Vagina (tissue), 2 donors: ENCODE measurements at regions not wholly inside any gene's neighbourhood (a gene's known extent, or its start where the extent isn't known, plus 50 kb on each side); places are given as distances from the start of the nearest gene placed in this dataset.
"Not testable (repeated sequence)": the region's sequence is repeated elsewhere in the genome, so short reads cannot be mapped to it uniquely, and the experiment has no call there.

Source experiments
- DNase-seq, 2 donors: peaks; one replicate each; pipeline ENCODE4 v3.0.0-alpha.2; 2017; ENCODE audit errors: extremely low spot score in 2 of 2
- H3K27ac ChIP-seq: fragments of 200-600 bp; sonication (generic); one replicate; pipeline ENCODE4 v1.5.1; 2019
- H3K27me3 ChIP-seq: fragments of 200-600 bp; sonication (generic); one replicate; pipeline ENCODE4 v1.5.1; 2019
- H3K36me3 ChIP-seq, 2 donors: fragments of 200-600 bp; sonication (generic); one replicate each; pipeline ENCODE4 v1.5.1; 2017 to 2019
- H3K4me1 ChIP-seq: fragments of 200-600 bp; sonication (generic); one replicate; pipeline ENCODE4 v1.5.1; 2019
- H3K4me3 ChIP-seq, 2 donors: fragments of 200-600 bp; sonication (generic); 1 replicate in 1 of 2; 2 replicates in 1 of 2; pipeline ENCODE4 v1.5.1; 2016 to 2019
- H3K9me3 ChIP-seq: fragments of 200-600 bp; sonication (generic); one replicate; pipeline ENCODE4 v1.5.1; 2019
- intact Hi-C: fragments of 100-400 bp; cut with DNase I; formaldehyde crosslinking; loops from one replicate; pipeline ENCODE4 v1.15.1; 2023

DNA sequence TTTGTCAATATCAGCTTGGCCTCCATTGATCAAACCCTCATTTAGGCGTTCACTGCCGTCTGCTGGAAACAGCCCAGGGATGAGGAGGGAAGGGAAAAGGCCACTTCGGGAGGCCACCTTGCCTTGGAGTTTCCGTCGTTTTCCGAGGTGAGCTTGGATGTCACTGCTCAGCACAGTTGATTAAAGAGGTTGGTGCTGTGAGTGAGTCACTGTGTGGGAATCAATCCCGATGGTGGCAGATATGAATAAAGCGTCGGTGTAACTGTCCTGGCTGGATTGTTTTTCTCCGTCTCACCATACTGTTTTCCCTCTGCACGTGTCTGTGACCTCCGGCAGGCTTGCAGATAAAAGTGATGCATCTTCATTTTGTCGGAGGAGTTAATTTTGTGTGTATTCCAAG is 148.1 kb downstream of the NPIPA7 start:
- H3K27ac ChIP-seq, H3K9me3 ChIP-seq, H3K4me1 ChIP-seq, DNase-seq, H3K4me3 ChIP-seq, H3K36me3 ChIP-seq, H3K27me3 ChIP-seq, intact Hi-C loops: not testable (repeated sequence)

DNA sequence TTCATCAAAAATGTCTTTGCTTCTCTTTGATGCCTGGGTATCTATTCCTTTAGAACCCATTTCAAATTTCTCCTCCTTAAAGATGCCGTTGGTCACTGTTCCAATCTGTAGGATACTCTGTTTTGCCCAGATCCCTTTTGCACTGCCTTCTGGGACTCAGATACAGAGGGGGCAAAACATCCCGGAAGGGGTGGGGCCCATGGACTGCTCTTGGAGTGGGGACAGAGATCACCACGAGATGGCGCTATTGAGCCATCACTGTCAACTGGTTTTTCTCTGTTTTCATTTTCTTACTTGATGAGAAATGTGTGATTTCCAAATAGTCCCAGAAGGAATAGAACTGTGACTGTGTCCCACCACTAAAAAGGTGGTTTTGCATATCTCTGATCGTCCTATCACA is 151.8 kb downstream of the NPIPA7 start:
- intact Hi-C loops, DNase-seq, H3K4me3 ChIP-seq, H3K9me3 ChIP-seq, H3K27ac ChIP-seq, H3K36me3 ChIP-seq, H3K4me1 ChIP-seq, H3K27me3 ChIP-seq: not testable (repeated sequence)

DNA sequence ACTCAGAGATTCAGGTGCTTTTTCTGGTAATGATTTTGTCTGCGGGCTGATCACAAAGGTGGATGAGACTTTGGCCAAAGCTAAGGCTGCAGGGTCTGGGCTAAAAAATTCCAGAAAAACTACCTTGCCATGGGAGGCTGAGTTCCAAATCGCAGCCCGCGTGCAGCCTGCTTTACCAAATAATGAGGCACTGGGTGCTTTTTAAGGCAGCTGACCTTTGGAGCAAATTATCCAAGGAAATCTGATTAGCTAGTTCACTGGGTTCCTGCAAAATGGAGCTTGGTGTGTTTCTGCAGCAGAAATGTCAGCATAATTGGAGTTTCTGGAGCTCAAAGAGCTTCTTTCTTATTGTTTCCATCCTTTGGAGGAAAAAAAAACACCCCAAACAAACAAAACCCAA is 156.6 kb downstream of the NPIPA7 start:
- H3K27ac ChIP-seq, H3K4me3 ChIP-seq, H3K27me3 ChIP-seq, DNase-seq, H3K4me1 ChIP-seq, H3K9me3 ChIP-seq, H3K36me3 ChIP-seq, intact Hi-C loops: not testable (repeated sequence)

DNA sequence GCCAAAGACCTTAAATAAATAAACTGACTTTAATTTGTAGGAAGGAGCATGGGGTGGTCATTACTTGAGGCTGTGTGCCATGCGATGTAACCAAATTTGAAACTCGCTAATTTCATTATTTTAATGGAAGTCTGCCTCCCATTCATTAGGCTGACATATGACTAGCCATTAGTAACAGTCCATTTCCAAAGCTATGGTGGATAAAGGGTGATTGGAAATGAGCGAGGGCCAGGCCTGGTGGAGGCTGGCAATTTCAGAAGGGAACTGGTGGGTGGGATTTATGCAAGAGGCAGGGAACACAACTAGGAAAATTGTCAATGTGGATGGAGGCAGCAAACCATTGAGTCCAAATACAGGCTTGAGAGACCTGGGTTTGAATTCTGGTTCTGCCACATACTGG is 157.2 kb downstream of the NPIPA7 start:
- H3K9me3 ChIP-seq, H3K36me3 ChIP-seq, H3K27me3 ChIP-seq, H3K27ac ChIP-seq, intact Hi-C loops, H3K4me3 ChIP-seq, H3K4me1 ChIP-seq, DNase-seq: not testable (repeated sequence)

- H3K27ac ChIP-seq, H3K9me3 ChIP-seq, H3K36me3 ChIP-seq, H3K4me3 ChIP-seq, intact Hi-C loops, H3K4me1 ChIP-seq, H3K27me3 ChIP-seq, DNase-seq: not testable (repeated sequence)
Observed at GRCh38 chr16:16549710-16550109, 170.8 kb downstream of the NPIPA7 start.

- H3K27me3 ChIP-seq, H3K4me3 ChIP-seq, intact Hi-C loops, H3K27ac ChIP-seq, H3K9me3 ChIP-seq, DNase-seq, H3K4me1 ChIP-seq, H3K36me3 ChIP-seq: not testable (repeated sequence)
Observed at GRCh38 chr16:16550824-16551223, 171.9 kb downstream of the NPIPA7 start.

DNA sequence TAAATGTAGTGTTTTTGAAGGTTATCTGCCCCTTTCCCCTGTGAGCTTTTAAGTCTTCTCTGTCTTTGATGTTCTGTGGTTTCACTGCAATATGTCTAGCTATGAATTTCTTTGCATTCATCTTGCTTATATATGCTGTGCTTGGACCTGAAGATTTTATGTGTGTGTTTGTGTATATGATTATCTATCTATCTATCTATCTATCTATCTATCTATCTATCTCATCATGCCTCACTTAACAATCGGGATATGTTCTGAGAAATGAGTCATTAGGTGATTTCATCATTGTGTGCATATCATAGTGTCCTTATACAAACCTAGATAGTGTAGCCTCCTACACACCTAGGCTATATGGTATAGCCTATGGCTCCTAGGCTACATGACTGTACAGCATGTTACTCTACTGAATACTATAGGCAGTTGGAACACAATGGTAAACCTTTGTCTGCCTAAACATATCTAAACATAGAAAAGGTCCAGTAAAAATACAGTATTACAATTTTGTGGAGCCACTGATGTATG is 173.9 kb downstream of the NPIPA7 start:
- H3K4me3 ChIP-seq, DNase-seq, H3K9me3 ChIP-seq, intact Hi-C loops, H3K27me3 ChIP-seq, H3K4me1 ChIP-seq, H3K36me3 ChIP-seq, H3K27ac ChIP-seq: not testable (repeated sequence)

DNA sequence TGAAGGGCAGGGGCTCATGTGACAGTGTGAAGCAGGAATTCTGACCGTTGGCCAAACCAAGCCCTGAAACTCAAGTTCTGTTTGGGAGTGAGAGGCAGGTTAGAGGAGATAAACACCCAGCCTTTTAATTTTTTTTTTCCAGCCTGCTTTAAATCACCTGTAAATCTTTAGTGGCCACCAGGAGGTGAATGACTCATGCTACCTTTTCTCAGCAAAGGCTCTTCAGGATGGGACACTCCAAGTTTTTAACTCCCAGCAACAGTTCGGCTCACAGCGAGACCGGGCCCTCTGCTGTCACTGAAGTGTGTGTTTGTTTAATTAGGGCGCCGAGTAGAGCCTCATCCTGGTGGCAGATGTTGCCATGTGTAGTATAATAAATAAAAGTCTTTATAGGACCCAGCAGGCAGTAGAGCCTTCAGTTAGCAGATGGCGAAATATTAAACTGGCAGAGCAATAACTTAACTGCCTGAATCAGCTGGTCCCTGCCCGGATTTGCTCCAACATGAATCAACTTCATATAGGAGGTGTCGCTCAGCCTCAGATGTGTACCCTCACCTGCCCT is 180.3 kb downstream of the NPIPA7 start:
- H3K9me3 ChIP-seq, DNase-seq, H3K27me3 ChIP-seq, intact Hi-C loops, H3K4me1 ChIP-seq, H3K27ac ChIP-seq, H3K36me3 ChIP-seq, H3K4me3 ChIP-seq: not testable (repeated sequence)

DNA sequence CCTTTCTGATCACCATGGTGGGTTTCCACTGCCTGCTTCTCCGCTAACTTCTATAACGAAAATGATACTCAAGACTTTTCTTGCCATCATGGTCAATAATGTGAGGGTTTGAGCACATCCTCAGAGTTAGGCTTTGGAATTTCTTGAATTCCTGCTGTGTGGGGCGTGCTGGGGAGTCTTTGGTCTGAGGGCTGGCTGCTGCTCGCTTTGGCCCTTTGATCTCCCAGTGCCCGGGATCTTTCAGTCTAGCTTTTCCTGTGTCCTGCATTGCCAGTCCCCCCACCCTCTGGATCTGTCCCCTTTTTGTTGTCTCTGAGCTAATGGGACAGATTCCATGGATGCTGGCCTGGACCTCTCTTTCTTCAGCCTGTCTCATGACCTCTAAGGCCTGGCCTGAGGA is 182.6 kb downstream of the NPIPA7 start:
- H3K9me3 ChIP-seq, H3K4me3 ChIP-seq, intact Hi-C loops, H3K27me3 ChIP-seq, H3K36me3 ChIP-seq, H3K27ac ChIP-seq, DNase-seq, H3K4me1 ChIP-seq: not testable (repeated sequence)

DNA sequence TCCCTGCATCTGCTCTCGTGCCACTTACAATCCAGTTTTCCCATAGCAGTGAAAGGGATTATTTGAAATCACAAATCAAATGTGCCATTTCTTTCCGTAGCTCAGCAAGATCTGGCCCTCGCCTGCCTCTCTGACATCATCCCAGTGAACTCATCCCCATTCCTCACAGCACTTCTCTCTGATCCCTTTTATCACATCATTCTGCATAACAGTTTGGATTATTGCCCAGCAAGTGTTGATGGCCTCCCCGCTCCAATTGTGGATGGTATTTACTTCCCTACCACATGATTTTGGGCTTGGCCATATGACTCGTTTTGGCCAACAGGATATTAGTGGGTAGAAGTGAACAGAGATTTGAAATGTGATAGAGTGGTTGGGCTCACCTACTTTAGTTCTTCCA is 185.0 kb downstream of the NPIPA7 start:
- intact Hi-C loops, H3K27me3 ChIP-seq, H3K4me3 ChIP-seq, H3K4me1 ChIP-seq, H3K36me3 ChIP-seq, H3K9me3 ChIP-seq, H3K27ac ChIP-seq, DNase-seq: not testable (repeated sequence)

- DNase-seq, H3K27me3 ChIP-seq, H3K36me3 ChIP-seq, H3K4me1 ChIP-seq, H3K27ac ChIP-seq, H3K9me3 ChIP-seq, intact Hi-C loops, H3K4me3 ChIP-seq: not testable (repeated sequence)
Observed at GRCh38 chr16:16565326-16565725, 186.4 kb downstream of the NPIPA7 start.

DNA sequence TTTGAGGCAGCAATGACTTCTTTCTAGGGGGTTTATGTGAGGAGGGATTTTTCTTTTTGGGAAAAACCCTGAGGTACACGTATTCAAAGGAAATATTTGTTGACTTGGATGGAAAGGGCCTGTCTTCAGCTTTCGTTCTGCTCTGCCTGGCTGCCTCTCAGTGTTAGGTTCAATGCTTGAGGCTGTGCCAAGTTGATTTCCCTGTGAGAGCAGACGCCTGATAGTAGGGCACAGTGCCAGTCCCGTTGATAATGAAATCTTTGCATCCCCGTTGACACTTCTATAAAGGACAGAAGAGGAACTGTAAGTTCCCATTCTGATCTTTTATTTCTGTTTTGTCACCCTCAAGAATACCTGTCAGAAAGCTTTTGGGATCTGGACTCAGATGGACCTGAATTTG is 191.1 kb downstream of the NPIPA7 start:
- H3K4me3 ChIP-seq, DNase-seq, H3K27me3 ChIP-seq, intact Hi-C loops, H3K27ac ChIP-seq, H3K9me3 ChIP-seq, H3K4me1 ChIP-seq, H3K36me3 ChIP-seq: not testable (repeated sequence)

GRCh38 chr16:16570874-16571273 is 191.9 kb downstream of the NPIPA7 start:
- DNase-seq, intact Hi-C loops, H3K27ac ChIP-seq, H3K9me3 ChIP-seq, H3K36me3 ChIP-seq, H3K4me3 ChIP-seq, H3K27me3 ChIP-seq, H3K4me1 ChIP-seq: not testable (repeated sequence)

DNA sequence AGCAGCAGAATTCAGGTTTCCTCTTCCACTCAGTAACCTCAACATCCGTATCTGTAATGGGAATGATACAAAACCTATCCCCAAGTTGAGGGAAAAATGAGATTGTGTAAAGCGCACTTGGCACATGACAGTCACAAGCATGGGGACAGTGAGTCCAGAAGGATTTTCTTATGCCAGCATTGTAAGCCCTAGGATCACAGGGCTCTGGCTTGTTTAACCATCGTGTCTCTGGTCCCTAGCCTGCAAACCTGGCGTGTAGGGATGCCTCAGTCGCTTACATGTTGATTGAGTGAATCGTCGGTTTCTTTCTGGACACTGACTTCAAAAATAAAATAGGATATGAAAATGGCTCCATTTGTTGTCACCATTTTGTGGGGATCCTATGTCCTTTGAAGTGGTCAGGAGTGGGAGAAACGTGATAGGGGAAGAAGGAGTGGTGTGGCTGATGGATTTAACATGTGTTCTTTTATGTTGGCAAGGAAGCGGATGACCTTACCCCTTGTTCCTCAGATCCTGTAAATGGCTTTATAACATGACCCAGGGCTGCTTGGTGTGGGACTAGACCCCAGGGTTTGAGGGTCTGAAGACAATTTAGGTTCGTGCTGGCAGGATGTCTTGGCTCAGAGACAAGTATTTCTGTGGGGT is 193.3 kb downstream of the NPIPA7 start:
- H3K36me3 ChIP-seq, H3K27ac ChIP-seq, DNase-seq, H3K9me3 ChIP-seq, H3K4me3 ChIP-seq, H3K4me1 ChIP-seq, intact Hi-C loops, H3K27me3 ChIP-seq: not testable (repeated sequence)
